ENCODE measurements at regions not wholly inside any gene's neighbourhood (a gene's known extent, or its start where the extent isn't known, plus 50 kb on each side); places are given as distances from the start of the nearest gene placed in this dataset.

- no peak overlapping the region for H2AK5ac ChIP-seq (ENCODE audit: low read depth, low read length)
- no peak overlapping the region for H3K9ac ChIP-seq (replicated peaks in 1 of 4; ENCODE audit: extremely low read depth in 1 of 4, low read depth in 3 of 4, low read length in 3 of 4)
- no peak overlapping the region for H3K4ac ChIP-seq (replicated peaks; ENCODE audit: insufficient read length, low read depth, low read length)
- H3K27ac ChIP-seq (ENCODE audit: low read depth, low read length): no peak overlapping the region
- no peaks in the 10 kb centered on the region for H3K23me2 ChIP-seq (ENCODE audit: low read depth, low read length)
- no peaks in the 10 kb centered on the region for H3K36me3 ChIP-seq (ENCODE audit: control insufficient read depth in 2 of 4, insufficient read depth in 4 of 4, low read length in 3 of 4)
- H2AFZ ChIP-seq (ENCODE audit: low read length): no peak overlapping the region
- FAIRE-seq: no peak
- H3K23ac ChIP-seq (ENCODE audit: insufficient read length): no peak overlapping the region
- 71% methylated on average over 5 of the region's 5 CpGs; no CpG with 5 or more reads in 1 of the 2 experiments for WGBS, 2 experiments (ENCODE audit: extremely low coverage in 1 of 2, insufficient coverage in 1 of 2, insufficient read length in 1 of 2, insufficient replicate concordance in 2 of 2, low coverage in 1 of 2, low lambda C conversion rate in 2 of 2, missing lambda C conversion rate in 1 of 2)
- no peaks in the 10 kb centered on the region for H3K9me3 ChIP-seq (ENCODE audit: insufficient read depth in 2 of 2, low read depth in 1 of 2, low read length in 1 of 2)
- ChIA-PET POLR2A (ENCODE audit: partially characterized antibody) (no interaction called here), CTCF (ENCODE audit: partially characterized antibody) (interaction anchor here (1.2 kb wide), 1 partner anchor 18 kb away, joined by 4 read pairs; no protein-coding TSS in a partner anchor)
- no peaks in the 10 kb centered on the region for H3K79me1 ChIP-seq (ENCODE audit: low read depth, low read length)
- H3K79me2 ChIP-seq (ENCODE audit: control insufficient read depth in 1 of 2, insufficient read depth in 2 of 2, low read length in 2 of 2): no peaks in the 10 kb centered on the region
- no peak overlapping the region for H4K5ac ChIP-seq (ENCODE audit: insufficient read length, low read depth, low read length)
- no peaks in the 10 kb centered on the region for H4K20me1 ChIP-seq (replicated peaks in 1 of 2; ENCODE audit: control insufficient read depth in 1 of 2, insufficient read depth in 2 of 2, low read length in 2 of 2)
- H2BK12ac ChIP-seq (ENCODE audit: low read depth, low read length): no peak overlapping the region
- no peak overlapping the region for H4K8ac ChIP-seq (ENCODE audit: extremely low read depth, insufficient read depth, low read length)
- no peak overlapping the region for H3K4me2 ChIP-seq (ENCODE audit: insufficient read depth in 1 of 2, low read depth in 2 of 2, low read length in 2 of 2)
- no peak overlapping the region for H4K91ac ChIP-seq (replicated peaks; ENCODE audit: insufficient read length, low read length)
- peaks cover 0 to 5% (median 0%) of the 10 kb centered on the region in 4 experiments; a peak in 3 of 7 replicates for H3K4me1 ChIP-seq (replicated peaks in 1 of 4; ENCODE audit: control insufficient read depth in 3 of 4, insufficient read depth in 4 of 4, low read length in 3 of 4)
- no peak overlapping the region for H3K56ac ChIP-seq (replicated peaks; ENCODE audit: insufficient read length, low read depth, low read length)
- no peak overlapping the region for H3K18ac ChIP-seq (ENCODE audit: extremely low read depth, low read length)
- no peak overlapping the region for H2BK5ac ChIP-seq (ENCODE audit: low read depth, low read length)
- no peak overlapping the region for H2BK15ac ChIP-seq (ENCODE audit: low read length)
- H2BK20ac ChIP-seq (ENCODE audit: low read length): no peak overlapping the region
- DNase-seq (ENCODE audit: low read depth in 1 of 2, low spot score in 2 of 2): no peak
- no peak overlapping the region for H2BK120ac ChIP-seq (replicated peaks; ENCODE audit: low read depth, low read length)
- H3K27me3 ChIP-seq (replicated peaks in 1 of 4; ENCODE audit: control insufficient read depth in 3 of 4, extremely low read depth in 1 of 4, insufficient read depth in 3 of 4, low read length in 3 of 4): no peaks in the 10 kb centered on the region
- no peak overlapping the region for H3K4me3 ChIP-seq (ENCODE audit: extremely low read depth in 1 of 4, insufficient read depth in 2 of 4, low read depth in 3 of 4, low read length in 4 of 4)
- H3K14ac ChIP-seq (ENCODE audit: insufficient read length): no peak overlapping the region
- TF ChIP-seq RAD21 (IDR thresholded peaks at IDR 0.05 in 1 of 2, conservative IDR thresholded peaks at IDR 0.05 in 1 of 2; ENCODE audit: low read depth in 2 of 2, low read length in 2 of 2) (no peak), BCL11A (IDR thresholded peaks at IDR 0.05; ENCODE audit: low read depth in 2 of 2, low read length in 2 of 2) (no peak), USF2 (IDR thresholded peaks at IDR 0.05; ENCODE audit: low read length) (peak; percentile 42; the same call in 1 of the 2 replicates), CTBP2 (IDR thresholded peaks at IDR 0.05; ENCODE audit: borderline replicate concordance, insufficient read depth, insufficient read length, low read length) (no peak), CHD2 (IDR thresholded peaks at IDR 0.05; ENCODE audit: low read length) (no peak), SP1 (IDR thresholded peaks at IDR 0.05; ENCODE audit: low read depth, low read length) (no peak)
These were observed 507.8 kb downstream of the TBC1D4 start for GRCh38 chr13:74973935-74974879.
